DOHH2 (cell line): ENCODE measurements at regions not wholly inside any gene's neighbourhood (a gene's known extent, or its start where the extent isn't known, plus 50 kb on each side); places are given as distances from the start of the nearest gene placed in this dataset.

ENCODE experiments used
- EZH2phosphoT487 ChIP-seq: fragments of 200-600 bp; sonication (generic); IDR thresholded peaks from 2 replicates; pipeline ENCODE4 v1.6.1; 2017; ENCODE audit warnings: borderline replicate concordance, mild to moderate bottlenecking, antibody characterized with exemption, low read length, moderate library complexity, mixed read lengths
- TF ChIP-seq, protein P1 (sequence below): fragments of 200-600 bp; sonication (generic); IDR thresholded peaks from one replicate; pipeline ENCODE4 v1.5.1; 2014; ENCODE audit warnings: antibody characterized with exemption, mild to moderate bottlenecking, low read depth, low read length; ENCODE audit not compliant: poor library complexity, severe bottlenecking

DNA sequence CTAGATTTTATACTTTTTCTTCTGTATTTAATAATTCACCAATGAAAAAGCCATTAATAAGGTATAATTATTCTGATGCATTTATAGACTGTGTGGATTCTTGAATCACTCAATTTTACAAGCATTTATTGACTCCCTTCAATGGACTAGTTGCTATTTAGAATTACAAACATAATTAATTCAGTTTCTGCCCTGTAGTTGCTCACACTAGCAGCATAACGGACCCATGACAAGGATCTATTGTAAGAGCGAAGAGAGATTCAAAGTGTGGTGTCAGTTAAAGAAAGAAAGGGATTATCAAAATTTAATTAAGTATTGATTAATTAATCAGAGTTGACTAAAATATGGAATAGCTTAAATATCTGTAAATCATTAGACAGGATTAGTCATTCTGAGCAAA is 602.6 kb upstream of the PTCHD4 start:
- TF ChIP-seq, protein P1, sequence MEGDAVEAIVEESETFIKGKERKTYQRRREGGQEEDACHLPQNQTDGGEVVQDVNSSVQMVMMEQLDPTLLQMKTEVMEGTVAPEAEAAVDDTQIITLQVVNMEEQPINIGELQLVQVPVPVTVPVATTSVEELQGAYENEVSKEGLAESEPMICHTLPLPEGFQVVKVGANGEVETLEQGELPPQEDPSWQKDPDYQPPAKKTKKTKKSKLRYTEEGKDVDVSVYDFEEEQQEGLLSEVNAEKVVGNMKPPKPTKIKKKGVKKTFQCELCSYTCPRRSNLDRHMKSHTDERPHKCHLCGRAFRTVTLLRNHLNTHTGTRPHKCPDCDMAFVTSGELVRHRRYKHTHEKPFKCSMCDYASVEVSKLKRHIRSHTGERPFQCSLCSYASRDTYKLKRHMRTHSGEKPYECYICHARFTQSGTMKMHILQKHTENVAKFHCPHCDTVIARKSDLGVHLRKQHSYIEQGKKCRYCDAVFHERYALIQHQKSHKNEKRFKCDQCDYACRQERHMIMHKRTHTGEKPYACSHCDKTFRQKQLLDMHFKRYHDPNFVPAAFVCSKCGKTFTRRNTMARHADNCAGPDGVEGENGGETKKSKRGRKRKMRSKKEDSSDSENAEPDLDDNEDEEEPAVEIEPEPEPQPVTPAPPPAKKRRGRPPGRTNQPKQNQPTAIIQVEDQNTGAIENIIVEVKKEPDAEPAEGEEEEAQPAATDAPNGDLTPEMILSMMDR = no peak
- TF ChIP-seq EZH2phosphoT487 = no peak
